Astrocyte of the cerebellum (primary cell): ENCODE measurements at regions not wholly inside any gene's neighbourhood (a gene's known extent, or its start where the extent isn't known, plus 50 kb on each side); places are given as distances from the start of the nearest gene placed in this dataset.

ENCODE experiments used
- DNase-seq: peaks from one replicate; pipeline ENCODE4 v3.0.0-alpha.2; 2011; ENCODE audit warnings: low read depth
- H3K4me3 ChIP-seq: 2 replicates; pipeline ENCODE4 v1.5.1; 2011; ENCODE audit warnings: mild to moderate bottlenecking, low read depth, low read length, moderate library complexity
- in situ Hi-C: cut with HindIII; loops from 2 replicates; pipeline ENCODE4 v1.10.0; 2017; ENCODE audit warnings: low sequenced_read_pairs
- TF ChIP-seq, protein P1 (sequence below): IDR thresholded peaks from 2 replicates; pipeline ENCODE4 v1.5.1; 2012; ENCODE audit warnings: low read length, low read depth, moderate library complexity, mild to moderate bottlenecking; ENCODE audit errors: missing control alignments

DNA sequence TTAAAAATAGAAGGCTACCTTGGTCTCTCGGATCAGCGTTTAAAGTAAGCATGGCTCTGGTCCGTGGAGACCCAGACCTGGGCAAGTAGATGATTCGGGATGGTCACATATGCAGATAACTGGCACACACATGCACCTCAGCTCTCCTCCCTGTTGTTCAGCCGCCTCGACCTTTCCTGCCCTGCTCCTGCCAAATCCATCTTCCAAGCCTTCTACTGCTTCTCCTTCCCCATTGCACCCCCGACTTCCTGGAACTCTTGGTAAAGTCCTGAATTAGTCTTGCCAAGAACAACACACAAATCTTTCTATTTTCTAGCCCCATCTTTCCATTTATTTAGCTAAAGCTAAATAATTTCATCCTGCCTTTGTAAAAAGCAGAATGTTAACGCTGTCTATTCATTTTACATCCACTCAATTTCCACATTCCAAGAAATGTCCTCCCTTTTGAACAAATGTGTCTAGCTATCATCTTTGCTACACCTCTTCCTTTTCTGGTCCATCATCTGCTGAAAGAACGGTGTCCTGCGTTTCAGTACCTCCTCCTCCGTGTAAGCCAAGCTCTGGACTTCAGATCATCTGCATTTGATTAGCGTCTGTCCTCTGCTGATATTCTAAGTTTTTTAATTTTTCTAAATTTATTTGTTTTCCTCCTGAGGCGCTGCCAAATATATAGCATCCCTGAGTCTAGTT, 92.5 kb downstream of the ZIC5 start:
- no peak for DNase-seq
- H3K4me3 ChIP-seq = no peak overlapping the region
- in situ Hi-C loops = no loop called here
- TF ChIP-seq, protein P1, sequence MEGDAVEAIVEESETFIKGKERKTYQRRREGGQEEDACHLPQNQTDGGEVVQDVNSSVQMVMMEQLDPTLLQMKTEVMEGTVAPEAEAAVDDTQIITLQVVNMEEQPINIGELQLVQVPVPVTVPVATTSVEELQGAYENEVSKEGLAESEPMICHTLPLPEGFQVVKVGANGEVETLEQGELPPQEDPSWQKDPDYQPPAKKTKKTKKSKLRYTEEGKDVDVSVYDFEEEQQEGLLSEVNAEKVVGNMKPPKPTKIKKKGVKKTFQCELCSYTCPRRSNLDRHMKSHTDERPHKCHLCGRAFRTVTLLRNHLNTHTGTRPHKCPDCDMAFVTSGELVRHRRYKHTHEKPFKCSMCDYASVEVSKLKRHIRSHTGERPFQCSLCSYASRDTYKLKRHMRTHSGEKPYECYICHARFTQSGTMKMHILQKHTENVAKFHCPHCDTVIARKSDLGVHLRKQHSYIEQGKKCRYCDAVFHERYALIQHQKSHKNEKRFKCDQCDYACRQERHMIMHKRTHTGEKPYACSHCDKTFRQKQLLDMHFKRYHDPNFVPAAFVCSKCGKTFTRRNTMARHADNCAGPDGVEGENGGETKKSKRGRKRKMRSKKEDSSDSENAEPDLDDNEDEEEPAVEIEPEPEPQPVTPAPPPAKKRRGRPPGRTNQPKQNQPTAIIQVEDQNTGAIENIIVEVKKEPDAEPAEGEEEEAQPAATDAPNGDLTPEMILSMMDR = no peak

DNA sequence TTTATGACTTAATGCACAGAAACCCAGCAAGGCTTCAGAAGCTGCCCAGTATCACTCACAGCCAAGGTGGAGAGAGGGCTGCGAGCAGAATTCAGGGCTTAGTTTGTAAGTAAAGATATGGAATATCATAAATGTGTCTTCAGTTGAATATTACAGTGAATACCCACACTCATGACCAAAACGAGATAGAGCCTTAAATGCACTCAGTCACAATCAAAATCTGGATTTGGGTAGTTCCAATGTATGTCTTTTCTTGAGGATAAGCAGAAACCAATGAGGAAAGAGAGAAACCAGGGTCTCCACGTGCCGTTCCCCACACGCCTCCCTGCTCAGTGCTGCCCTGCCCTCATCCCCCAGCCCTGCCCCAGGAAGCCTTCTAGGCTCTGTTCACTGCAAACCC, 94.9 kb downstream of the ZIC5 start:
- no peak for DNase-seq
- in situ Hi-C loops = no loop called here
- H3K4me3 ChIP-seq = no peak overlapping the region
- TF ChIP-seq, protein P1 = no peak

DNA sequence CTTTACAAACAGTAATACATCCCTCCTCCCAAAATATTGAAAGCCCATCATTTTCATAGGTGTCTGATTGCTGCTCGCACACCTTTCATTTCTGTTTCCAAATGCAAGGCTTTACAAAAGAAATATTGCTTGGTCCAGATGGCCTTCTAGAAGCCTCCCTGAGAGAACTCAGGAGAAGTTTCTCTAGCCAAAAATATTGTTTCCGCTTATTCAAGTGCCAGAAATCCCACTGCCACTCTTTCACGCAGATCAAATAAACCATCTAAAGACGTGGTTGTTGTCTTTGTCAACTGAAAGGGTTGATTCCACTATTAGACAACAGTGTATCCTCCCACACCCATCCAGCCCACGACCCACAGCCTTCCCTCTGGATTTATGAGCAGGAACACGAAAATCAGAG, 96.2 kb downstream of the ZIC5 start:
- in situ Hi-C loops = no loop called here
- DNase-seq = no peak
- H3K4me3 ChIP-seq = no peak overlapping the region
- TF ChIP-seq, protein P1 = no peak

DNA sequence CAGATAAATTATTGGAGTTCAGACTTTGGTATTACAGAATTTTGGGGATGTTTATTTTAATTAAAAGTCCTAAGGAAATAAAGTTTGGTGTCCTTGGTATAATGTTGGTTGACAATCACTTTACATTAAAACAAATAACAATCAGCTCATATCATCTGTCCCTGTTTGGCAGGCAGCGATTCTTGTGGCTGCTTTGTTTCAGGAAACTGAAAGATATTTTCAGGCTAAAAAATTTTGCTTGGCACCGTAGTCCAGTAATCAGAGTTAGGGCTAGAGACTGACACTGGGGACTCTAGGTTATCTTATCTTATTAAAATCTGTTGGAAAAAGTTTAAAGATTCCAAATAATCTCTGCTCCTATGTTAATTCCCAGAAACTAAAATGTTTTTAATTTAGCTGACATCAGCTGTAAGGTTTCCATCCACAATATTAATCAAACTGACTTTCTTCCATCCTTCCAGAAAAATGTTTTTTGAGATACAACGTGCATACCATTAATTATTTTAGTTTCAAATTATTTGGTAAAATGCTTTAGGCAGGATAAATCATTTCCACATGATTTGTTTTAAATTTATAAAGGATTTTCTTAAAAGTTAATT, 97.6 kb downstream of the ZIC5 start:
- no peak overlapping the region for H3K4me3 ChIP-seq
- DNase-seq = no peak
- TF ChIP-seq, protein P1 = no peak
- in situ Hi-C loops = no loop called here

DNA sequence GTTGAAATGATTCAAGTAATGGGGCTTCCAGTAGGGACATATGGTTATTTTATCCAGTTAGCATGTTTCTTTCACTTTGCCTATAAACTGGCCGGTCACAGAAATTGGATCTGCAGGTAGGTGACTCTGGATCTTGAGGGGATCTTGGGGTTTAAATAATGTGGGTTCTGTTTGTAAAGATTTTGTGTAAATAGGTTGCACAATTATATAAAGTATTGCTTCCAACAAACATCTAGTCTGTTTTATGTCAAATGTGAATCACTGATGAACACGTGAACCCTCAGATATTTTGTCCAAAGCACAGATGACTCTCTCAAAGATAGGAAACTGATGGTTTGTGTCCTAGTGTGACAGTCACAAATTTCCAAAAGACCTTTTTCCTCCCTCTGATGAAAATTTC, 98.4 kb downstream of the ZIC5 start:
- TF ChIP-seq, protein P1 = no peak
- DNase-seq = no peak
- no peak overlapping the region for H3K4me3 ChIP-seq
- in situ Hi-C loops = no loop called here

DNA sequence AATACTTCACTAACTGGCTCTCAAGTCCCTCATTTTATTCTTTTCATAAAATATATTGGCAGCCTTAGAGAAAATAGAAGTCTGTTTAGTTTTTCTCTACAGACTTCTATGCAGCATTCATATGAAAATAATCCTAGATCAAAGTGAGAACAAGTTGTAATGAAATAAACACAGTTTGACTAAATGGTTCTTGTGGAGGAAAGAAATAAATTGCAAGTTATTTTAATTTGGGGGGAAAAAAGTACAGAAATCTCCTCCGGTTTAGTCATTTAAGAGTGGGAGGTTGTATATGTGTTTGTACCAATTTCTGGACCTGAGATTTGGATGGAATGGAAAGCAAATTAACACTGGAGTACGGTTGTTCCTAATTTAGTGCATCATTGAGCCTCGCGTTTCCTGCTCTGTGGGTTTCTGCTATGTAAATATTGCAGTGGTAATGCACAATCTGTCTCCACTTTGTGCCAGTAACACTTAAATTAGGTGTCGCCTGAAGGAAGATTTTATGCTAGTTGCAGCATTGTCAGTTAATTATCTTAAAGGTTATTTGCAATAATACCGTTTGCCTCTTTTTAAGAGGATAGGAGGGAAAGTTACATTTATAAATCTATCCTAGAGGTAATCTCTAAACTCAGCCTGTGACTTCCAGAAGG, 100.2 kb downstream of the ZIC5 start:
- no peak for DNase-seq
- in situ Hi-C loops = no loop called here

More for the DNA sequence above, 100.2 kb downstream of the ZIC5 start:
- TF ChIP-seq, protein P1 = no peak
- no peak overlapping the region for H3K4me3 ChIP-seq
